Panc1 (cell line): ENCODE measurements at regions not wholly inside any gene's neighbourhood (a gene's known extent, or its start where the extent isn't known, plus 50 kb on each side); places are given as distances from the start of the nearest gene placed in this dataset.
A peak's percentile ranks its signal among the peaks of the same experiment; 100 is the strongest.

Experiments
- ATAC-seq: fragments of 200-7000 bp; cut with Tn5 transposase; 2 replicates; pipeline ENCODE4 v1.9.1; 2020; ENCODE audit warnings: mild to moderate bottlenecking, moderate library complexity
- BruUV-seq: library from RNA; stranded (reverse); fragments of 400-500 nt; replicated peaks from 2 replicates; lab custom pipeline; 2021; lab: Mats Ljungman, UMichigan
- CTCF ChIA-PET: fragments of 300-600 bp; sonication (Branson Sonifier 250); formaldehyde crosslinking; loops from one replicate; lab custom pipeline; 2022; ENCODE audit warnings: antibody characterized with exemption; lab: Charles Lee
- POLR2A ChIA-PET: fragments of 300-600 bp; sonication (Branson Sonifier 250); formaldehyde crosslinking; loops from one replicate; lab custom pipeline; 2022; ENCODE audit warnings: antibody characterized with exemption; lab: Charles Lee
- DNase-seq: peaks from one replicate; pipeline ENCODE4 v3.0.0-alpha.2; 2010; ENCODE audit warnings: low read depth, low spot score
- H3K27ac ChIP-seq: 2 replicates; pipeline ENCODE4 v1.5.1; 2011; ENCODE audit warnings: mild to moderate bottlenecking, low read length, inconsistent platforms
- H3K27me3 ChIP-seq: fragments of 200-500 bp; sonication (Bioruptor generic); 2 replicates; pipeline ENCODE4 v1.6.0; 2014; ENCODE audit warnings: low read length, inconsistent platforms; ENCODE audit not compliant: control insufficient read depth, insufficient read depth
- H3K36me3 ChIP-seq: fragments of 200-500 bp; sonication (Bioruptor generic); 2 replicates; pipeline ENCODE4 v1.5.1; 2014; ENCODE audit warnings: inconsistent platforms, mild to moderate bottlenecking, low read length, moderate library complexity; ENCODE audit not compliant: control insufficient read depth, insufficient read depth
- H3K4me1 ChIP-seq: 2 replicates; pipeline ENCODE4 v1.5.1; 2011; ENCODE audit warnings: inconsistent platforms, mild to moderate bottlenecking, low read length, moderate library complexity; ENCODE audit not compliant: control insufficient read depth, insufficient read depth
- H3K4me3 ChIP-seq, 2 experiments: 2 replicates each; pipeline ENCODE4 v1.5.1; 2011 to 2012; ENCODE audit warnings: low read depth in 2 of 2, low read length in 2 of 2, mild to moderate bottlenecking in 2 of 2, inconsistent platforms in 1 of 2, moderate library complexity in 1 of 2
- H3K9me3 ChIP-seq: fragments of 200-500 bp; sonication (Bioruptor generic); 2 replicates; pipeline ENCODE4 v1.5.1; 2014; ENCODE audit warnings: low read depth, mild to moderate bottlenecking, inconsistent platforms, low read length, moderate library complexity; ENCODE audit not compliant: control insufficient read depth, insufficient read depth
- CTCF ChIP-seq: fragments of 450-650 bp; IDR thresholded peaks from 2 replicates; pipeline ENCODE4 v1.5.1; 2017; ENCODE audit warnings: mild to moderate bottlenecking
- POLR2AphosphoS5 ChIP-seq: IDR thresholded peaks from 2 replicates; pipeline ENCODE4 v1.6.1; 2012; ENCODE audit warnings: mild to moderate bottlenecking, low read depth, low read length, moderate library complexity
- REST ChIP-seq, 2 experiments: IDR thresholded peaks; 2 replicates each; pipeline ENCODE4 v1.6.1; 2011 to 2012; ENCODE audit warnings: low read depth in 2 of 2, control low read depth in 1 of 2, low read length in 1 of 2, mild to moderate bottlenecking in 1 of 2, moderate library complexity in 1 of 2; ENCODE audit not compliant: insufficient read depth in 1 of 2
- SIN3A ChIP-seq: IDR thresholded peaks from 2 replicates; pipeline ENCODE4 v1.6.1; 2012; ENCODE audit warnings: low read depth, mild to moderate bottlenecking, low read length, moderate library complexity, borderline replicate concordance; ENCODE audit not compliant: insufficient read depth
- TCF7L2 ChIP-seq: IDR thresholded peaks from 2 replicates; pipeline ENCODE4 v1.6.1; 2011; ENCODE audit warnings: mild to moderate bottlenecking, low read depth, low read length, inconsistent platforms
- in situ Hi-C: cut with HindIII; loops from 2 replicates; pipeline ENCODE4 v1.10.0; 2016; ENCODE audit warnings: low sequenced_read_pairs, low pct_unique_long_range_greater_than_20kb
- intact Hi-C: fragments of 100-400 bp; cut with micrococcal nuclease; formaldehyde crosslinking; loops from one replicate; pipeline ENCODE4 v1.10.0; 2022; ENCODE audit not compliant: unreplicated experiment

GRCh38 chr7:67690700-67691099 is 694.1 kb downstream of the TYW1 start:
- no peak overlapping the region for H3K4me3 ChIP-seq
- DNase-seq (no peak), ATAC-seq (no peak)
- TF ChIP-seq POLR2AphosphoS5, result no peak
- no peak for TF ChIP-seq REST (IDR thresholded peaks at IDR 0.05; ENCODE audit: insufficient read depth in 1 of 2, low read depth in 2 of 2, low read length in 1 of 2)
- no peak for TF ChIP-seq SIN3A
- no peak for TF ChIP-seq CTCF
- no peak for TF ChIP-seq TCF7L2
- no peaks in the 10 kb centered on the region for H3K36me3 ChIP-seq
- CTCF ChIA-PET, result no interaction called here
- H3K4me1 ChIP-seq, result no peaks in the 10 kb centered on the region
- BruUV-seq, result no TSS peak
- in situ Hi-C loops, result no loop called here
- no peaks in the 10 kb centered on the region for H3K27me3 ChIP-seq
- POLR2A ChIA-PET, result no interaction called here
- H3K27ac ChIP-seq, result no peak overlapping the region
- intact Hi-C loops, result no loop called here
- no peaks in the 10 kb centered on the region for H3K9me3 ChIP-seq

GRCh38 chr7:67692425-67692824 is 695.8 kb downstream of the TYW1 start:
- TF ChIP-seq SIN3A (no peak), TCF7L2 (no peak), POLR2AphosphoS5 (no peak), CTCF (no peak), REST (IDR thresholded peaks at IDR 0.05; ENCODE audit: insufficient read depth in 1 of 2, low read depth in 2 of 2, low read length in 1 of 2) (no peak)
- in situ Hi-C loops, result no loop called here
- no peaks in the 10 kb centered on the region for H3K9me3 ChIP-seq
- no peaks in the 10 kb centered on the region for H3K4me1 ChIP-seq
- H3K36me3 ChIP-seq, result no peaks in the 10 kb centered on the region
- no peak overlapping the region for H3K27ac ChIP-seq
- intact Hi-C loops, result no loop called here
- POLR2A ChIA-PET, result interaction anchor here (0.6 kb wide), 1 partner anchor 508 kb away, joined by 4 read pairs; no protein-coding TSS in a partner anchor
- ATAC-seq (no peak; the same call in 1 of the 2 replicates), DNase-seq (peak; percentile 22)
- H3K27me3 ChIP-seq, result no peaks in the 10 kb centered on the region
- no peak overlapping the region for H3K4me3 ChIP-seq
- BruUV-seq, result no TSS peak
- CTCF ChIA-PET, result no interaction called here
